DMS 273 (cell line): ENCODE measurements at regions not wholly inside any gene's neighbourhood (a gene's known extent, or its start where the extent isn't known, plus 50 kb on each side); places are given as distances from the start of the nearest gene placed in this dataset.

Source experiments
- DNase-seq: peaks from one replicate; lab custom pipeline; 2025; ENCODE audit not compliant: unreplicated experiment; lab: John Stamatoyannopoulos, UW

DNA sequence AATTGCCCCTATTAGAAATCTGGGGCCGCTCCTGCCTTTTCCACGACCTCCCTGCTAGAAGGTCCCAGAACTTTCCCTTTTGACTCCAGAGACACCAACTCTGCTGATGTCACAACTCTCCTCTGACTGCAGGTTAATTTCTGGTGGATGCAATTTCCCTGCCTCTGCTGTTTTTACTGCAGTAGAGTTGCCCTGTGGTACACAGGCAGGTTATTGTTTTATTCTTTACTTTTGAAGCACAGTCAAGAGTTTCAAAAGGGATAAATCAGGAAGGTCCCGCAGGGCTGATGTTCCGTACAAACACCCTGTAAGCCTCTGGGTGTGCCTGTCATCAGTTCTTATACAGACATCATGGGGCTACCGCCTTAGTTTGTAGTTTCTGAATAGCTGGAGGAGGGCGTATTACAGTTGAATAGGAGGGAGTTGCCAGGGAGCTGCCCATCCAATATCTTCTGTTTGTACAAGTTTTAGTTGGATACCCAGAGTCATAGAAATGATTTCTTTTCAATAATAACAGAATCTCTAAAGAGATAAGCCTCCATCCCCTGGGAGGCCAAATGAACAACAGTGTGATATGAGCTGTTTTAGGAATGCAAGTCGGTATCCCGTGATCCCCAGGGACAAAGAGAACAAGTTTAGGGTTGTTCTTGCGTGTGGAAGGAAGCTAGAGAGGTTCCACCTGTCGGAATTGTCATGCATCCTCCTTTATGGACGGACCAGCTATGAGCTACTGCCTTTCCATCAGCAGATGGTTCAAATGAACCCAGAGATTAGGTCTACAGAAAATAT, 108.4 kb upstream of the COPS8 start:
- DNase-seq, result no peak

DNA sequence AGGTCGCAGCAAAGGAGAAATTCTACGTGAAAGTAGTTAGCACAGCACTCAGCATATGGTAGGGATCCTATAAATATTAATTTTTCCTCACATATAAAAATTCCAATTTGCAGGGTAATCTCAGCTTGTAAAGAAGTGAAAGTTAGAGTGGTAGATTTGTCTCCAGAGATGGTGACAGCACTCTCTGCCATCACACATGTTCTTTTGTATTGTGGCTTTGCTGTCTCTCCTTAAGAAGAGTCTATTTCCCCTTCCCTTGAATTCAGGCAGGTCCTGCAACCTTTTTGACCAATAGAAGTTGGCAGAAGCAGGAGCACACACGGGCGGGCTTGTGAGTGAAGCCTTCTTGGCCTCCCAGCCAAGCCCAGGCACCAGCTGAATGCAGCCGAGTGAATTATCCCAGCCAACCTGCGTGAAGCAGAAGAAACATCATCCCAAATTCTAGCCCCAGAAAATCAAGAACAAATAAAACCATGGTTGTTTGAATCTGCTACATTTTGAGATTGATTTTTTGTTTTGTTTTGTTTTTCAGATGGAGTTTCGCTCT, 107.8 kb upstream of the COPS8 start:
- no peak for DNase-seq

DNA sequence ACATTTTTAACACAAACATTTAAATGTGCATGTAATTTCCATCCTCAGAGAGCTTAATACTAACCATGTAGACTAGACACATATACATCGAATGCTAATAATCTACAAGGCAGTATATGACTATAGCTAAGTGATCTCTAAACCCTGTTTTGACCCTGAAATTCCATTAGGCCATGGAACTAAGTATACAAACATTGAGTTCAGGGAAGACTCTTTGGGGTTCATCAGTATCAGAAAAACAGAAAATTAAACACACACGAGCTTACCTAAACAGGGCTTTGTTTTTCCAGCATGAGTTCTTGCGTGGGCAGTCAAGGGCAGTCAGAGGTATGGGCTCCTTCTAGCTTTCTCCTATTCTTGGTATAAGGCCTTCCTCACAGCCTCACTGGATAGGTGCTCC, 106.0 kb upstream of the COPS8 start:
- no peak for DNase-seq

DNA sequence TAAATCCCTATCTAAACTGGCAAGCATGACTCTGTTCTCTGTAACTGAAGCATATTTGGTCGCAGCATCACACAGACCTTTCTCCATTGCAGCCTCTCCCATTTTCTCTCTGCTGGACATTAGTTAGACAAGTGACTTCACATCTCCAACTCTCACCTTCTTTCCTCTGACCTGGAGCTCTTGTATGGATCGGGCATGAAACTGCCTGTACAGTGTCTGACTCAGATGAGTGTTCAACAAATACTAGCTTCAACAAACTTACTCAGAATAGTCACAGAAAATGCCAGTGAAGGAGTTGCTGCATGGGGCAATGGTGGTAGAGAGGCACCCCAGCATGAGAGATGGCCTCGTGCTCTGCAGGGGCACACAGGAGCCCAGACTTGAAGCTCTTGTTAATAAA, 104.7 kb upstream of the COPS8 start:
- no peak for DNase-seq

DNA sequence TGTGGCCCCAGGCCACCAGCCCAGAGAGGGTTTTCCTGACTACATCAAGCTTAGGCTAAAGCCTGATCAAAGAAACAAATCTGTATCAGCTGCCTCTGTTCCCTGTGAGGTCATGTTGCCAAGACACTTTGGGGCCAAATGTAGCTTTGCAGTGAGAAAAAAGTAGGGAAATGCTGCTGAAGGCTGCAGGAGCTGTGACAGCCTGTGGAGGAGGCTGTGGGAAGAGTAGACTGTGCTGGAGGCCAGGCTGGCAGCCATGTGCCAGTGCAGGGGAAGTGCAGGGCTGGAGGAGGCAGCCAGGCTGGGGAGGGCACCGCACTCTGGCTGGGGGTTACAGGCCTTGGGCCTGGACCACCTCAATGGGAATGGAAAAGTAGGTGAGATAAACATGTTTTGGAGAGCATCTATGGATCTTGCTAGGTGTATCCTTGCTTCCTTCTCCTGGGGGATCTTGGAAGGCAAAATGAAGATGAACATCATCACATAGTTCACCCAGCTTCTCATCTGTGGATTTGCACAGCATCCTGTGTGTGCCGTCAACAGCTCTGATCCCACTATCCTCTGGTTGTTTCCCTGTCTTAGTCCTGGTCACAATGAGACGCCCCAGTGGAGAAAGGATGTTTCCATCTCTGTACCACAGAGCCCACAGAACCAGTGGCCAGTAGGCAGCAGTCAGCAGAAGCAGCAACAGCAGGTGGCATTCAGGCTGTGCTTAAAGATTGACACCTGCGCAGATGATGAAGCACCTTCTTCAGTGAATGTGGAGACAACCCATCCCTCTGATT, 103.8 kb upstream of the COPS8 start:
- no peak for DNase-seq

DNA sequence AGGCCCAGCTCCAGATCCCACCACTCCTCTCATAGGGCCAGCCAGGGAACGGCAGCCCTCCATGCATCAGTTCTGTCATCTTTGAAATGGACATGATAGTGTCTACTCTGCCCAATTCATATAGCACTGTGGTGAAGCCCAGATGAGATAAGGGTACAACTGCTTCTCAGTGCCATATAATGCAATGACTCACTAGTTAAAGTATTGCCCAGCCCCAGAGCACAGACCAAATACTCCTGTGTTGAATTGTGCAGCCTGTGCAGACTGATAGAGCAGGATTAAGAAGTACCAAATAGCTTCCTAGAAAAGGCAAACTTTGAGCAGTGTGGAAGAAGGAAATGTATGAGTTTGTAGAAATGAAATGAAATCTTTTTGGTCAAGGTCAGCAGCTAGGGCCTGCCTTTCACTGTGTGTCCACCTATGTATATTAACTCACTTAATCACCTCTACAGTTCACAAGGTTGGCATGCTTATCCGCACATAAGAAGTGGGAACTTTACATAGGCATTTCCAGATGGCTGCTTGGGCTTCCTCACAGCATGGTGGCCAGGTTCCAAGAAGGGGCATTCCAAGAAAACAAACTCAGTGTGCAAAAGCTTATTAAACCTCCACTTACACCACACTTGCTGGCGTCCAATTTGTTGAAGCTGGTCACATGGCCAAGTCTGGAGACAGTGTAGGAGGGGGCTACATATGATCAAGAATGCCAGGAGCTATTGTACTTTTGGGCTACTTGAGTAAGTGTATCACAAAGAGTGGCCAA, 102.8 kb upstream of the COPS8 start:
- DNase-seq, result no peak

DNA sequence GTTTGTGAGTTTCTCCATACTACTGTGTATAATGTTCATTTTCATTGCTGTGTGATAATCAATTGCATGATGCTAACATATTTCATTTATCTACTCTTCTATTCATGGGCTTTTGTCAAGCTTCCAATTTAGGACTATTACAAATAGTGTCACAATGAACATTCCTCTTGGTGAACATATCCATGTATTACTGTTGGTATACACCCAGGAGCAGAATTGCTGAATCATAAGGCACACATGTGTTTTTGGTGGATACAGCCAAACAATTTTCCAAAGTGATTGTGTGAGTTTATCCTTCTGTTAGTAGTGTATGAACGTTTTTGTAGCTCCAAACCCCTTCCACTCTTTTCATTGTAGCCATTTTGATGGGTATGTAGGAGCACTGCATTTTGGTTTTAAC, 101.6 kb upstream of the COPS8 start:
- no peak for DNase-seq

DNA sequence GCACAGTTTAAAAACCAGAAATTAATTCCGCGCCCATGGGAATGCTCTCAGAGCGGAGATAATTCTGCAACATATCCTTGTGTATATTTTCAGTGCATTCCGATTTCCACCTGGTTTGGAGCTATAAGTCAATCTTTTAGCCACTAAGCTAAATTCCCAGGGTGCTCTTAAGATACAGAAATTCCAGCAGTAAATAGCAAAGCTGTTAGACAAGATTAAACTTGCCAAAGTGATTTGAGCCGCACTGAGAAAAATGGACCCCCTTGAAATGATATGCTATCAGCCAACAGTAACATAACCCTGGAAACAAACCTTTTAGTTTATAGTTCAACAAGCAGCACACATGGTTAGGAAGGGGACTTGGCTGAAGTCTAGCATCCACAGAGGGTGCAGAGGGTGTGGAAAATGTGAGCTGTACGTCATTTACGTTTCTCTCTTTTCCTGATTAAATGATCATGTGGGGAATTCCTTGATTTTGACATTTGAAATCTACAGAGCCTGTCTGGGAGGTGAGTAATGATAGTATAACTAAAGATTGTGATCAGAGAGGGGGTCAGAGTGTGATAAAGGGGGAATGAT, 99.8 kb upstream of the COPS8 start:
- no peak for DNase-seq

DNA sequence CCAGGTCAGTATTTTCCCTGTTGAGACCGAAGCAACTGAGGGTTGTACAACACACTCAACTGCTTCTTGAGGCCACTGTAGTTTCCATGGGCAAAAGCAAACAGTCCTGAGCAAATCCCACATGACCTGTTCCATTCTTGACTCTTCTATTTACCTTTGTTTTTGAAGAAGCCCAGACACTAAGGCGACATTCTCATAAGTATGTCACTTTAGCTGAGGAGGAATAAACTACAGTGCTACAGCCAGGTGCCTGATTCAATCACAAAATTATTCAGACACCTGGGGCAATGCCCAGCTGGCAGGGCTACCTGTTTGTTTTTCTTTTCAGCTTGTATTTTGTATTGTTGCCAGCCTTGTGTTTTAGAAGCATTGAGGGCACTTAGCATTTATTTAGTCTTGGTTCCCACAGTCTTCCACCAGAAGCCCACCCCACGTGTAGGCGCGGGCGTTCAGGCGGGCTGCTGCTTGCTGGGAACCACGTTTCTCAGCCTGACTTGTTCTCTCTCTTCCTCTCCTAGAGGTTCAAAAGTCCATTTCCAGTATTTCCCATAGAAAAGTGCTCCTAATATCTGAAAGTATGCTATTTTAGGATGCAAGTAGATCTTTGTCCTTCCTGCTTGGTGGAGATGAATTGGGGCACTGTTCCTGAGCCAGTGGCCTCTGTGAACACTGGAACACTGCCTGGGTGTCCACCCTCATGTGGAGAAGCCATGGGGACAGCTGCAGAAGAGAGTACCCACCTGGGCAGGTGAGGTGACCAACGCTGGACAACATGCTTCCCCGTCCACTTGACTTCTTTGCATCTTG, 99.0 kb upstream of the COPS8 start:
- DNase-seq, result no peak

DNA sequence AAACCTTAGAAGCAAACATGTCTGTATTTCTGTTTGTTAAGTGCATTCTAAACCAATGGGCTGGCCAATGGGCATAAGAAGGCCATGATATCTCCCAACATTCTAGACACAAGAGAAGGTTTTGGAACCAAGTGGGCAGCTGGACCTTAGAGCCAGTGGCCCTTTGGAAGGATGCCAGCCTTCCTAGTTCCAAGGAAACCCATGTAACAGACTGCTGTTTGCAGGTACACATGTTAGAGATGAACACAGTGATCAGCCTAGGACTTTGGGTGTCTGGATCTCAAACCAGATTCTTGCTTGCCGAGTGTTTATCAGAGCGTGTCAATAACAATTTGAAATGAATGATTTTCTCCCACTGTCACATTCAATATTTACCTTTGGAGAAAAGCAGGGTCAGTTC, 97.5 kb upstream of the COPS8 start:
- no peak for DNase-seq

DNA sequence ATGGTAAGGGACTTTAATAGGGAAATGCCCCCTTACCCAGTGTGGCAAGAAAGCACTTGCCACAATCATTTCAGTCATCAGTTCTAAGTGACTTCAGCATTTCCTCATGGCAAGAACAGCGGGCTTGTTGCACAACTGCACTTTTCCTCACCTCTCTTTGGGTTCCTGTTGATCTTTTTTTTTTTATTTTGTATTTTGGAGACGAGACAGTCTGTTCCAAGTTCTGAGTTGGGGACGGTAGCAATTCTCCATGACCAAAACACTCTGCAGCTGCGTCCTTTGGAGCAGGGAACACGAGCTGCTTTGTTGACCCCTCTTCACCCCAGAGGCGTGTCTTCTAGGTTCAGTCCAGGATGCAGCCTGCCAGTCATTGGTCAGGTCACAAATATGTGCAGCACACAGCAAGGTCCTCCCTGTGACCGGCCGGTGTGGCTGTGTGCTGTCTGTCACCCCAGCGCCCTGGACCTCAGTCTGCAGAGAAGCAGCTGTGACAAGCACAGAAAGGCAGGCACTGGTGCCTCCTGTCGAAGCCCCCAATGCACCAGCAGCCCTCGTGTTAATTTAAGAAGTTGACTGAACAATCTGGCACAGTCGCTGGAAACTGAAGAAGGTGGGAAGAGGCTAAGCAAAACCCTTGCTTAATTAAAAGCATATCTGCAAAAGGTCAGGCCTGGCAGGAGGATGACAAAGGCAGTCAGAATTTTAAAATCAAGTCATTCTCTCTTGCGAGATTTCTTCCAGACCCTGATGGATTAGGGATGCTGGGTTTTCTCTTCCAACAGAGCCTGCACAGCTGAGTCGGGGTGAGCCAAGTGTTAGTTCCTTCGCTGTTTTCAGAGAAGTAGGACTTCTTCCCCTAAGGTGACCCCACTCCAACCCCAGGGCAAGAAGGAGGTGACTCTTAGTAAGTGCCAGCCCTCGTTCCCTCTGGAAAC, 96.7 kb upstream of the COPS8 start:
- no peak for DNase-seq

DNA sequence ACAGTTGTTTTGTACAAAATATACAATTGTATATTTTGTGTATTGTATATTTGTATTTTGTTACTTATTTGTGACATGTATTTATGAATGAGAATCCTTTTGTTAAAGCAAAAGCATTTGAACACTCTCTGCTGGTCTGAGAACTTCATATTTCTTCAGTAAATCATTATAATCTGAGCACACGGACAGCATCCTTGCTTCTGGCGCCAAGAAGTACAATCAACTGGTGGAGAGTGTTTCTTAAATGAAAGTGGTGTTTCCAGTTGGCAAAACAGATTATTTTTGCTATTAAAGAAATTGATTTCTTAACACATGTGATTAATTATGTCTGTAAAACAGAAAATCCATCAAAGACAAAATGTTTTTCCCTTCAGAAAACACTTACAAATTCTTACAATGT, 95.1 kb upstream of the COPS8 start:
- no peak for DNase-seq

DNA sequence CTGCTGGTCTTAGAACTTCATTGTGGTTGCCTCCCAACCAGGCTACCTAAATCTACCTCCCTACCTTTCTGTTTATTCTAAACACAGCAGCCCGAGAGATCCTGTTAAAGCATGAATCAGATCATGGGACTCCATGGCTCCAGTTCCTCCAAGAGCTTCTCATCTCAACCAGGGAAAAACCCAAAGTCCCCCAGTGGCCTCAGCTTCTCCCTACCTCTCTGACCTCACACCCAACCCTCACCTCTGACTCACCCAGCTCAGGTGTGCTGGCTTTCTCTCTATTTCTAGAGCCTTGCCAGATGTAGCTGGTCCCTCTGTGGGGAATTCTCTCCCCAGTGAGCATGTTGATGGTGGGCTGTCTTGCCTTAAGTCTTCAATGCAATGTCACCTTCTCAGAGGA, 93.8 kb upstream of the COPS8 start:
- DNase-seq, result no peak

DNA sequence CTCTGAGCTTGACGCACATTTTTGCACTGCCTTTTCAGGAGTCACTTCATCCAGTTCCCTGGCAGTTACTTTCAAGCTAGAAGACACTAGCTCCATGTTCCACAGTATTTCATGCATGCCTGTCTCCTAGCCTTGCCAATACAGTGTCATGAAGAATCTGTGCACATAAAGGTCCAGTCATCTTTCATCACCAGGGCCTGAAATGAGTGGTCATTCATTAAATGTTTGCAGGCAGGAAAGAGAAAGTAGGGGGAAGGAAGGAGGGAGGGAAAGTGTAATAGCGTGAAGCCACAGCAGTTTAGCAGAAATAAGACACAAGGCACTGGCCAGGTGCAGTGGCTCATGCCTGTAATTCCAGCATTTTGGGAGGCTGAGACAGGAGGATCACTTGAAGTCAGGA, 92.4 kb upstream of the COPS8 start:
- DNase-seq, result no peak

DNA sequence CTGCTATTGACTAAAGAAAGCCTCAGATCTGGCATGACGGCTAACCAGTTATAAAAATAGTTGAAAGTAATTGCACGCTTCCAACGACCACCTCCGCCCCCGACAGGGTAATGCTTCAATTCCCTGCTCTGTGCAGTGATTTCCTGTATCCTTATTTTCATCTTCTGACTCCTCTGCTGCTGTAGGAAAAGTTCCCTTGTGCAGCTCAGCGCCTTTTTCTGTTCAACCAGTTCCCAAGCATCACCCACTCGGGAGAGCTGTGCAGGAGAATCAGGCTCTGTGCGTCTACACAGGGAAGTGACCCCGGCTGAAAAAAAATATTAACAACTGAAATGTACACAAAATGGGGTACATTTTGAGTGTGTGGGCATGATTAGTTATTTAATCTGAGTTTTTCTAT, 91.3 kb upstream of the COPS8 start:
- no peak for DNase-seq

DNA sequence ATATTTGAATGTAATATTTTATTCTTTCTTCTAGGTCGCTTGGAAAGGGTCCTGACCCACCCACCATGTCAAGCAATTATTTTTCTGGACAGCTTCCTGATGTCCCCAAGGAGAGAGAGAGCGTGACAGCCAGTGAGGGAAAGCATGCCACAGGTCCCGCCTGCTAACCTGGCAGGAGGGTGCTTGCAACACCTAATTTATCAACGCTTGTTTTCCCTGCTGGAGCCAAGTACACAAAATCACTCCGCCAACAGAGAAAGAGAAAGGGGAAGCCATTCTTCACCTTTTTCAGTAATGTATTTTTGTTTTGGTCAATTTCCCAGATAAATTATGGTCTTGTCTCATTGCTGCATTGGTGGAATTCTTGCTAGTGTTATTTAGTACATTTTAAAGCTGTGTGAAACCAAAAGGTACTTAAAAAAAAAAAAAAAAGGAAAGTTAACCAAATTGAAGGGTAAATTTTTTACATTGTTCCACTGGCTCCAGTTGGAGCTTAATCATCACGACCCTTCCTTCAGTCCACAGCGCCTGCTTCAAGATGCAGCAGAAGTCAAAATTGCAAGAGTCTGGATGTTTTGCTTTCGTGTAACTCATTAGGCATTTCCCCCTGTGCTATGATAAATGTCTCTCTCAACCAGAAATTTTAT, 88.5 kb upstream of the COPS8 start:
- no peak for DNase-seq

DNA sequence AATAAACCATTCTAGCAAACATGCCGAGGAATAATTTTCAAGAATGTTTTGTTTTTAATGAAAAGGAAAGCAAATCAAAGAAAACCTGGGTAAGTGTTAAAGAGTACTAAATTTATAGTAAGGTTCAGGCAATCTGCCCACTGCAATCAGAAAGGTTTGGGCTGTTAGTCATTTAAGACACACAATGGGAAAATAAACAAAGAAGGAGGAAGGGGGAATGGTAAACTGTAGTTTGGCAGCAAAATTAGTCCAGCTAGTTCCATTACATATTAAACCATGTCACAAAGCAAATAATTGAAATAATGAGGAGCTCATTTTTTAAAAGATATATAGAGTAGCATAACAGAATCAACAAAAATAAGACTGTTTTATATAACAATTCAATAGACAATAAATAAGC, 87.5 kb upstream of the COPS8 start:
- no peak for DNase-seq

DNA sequence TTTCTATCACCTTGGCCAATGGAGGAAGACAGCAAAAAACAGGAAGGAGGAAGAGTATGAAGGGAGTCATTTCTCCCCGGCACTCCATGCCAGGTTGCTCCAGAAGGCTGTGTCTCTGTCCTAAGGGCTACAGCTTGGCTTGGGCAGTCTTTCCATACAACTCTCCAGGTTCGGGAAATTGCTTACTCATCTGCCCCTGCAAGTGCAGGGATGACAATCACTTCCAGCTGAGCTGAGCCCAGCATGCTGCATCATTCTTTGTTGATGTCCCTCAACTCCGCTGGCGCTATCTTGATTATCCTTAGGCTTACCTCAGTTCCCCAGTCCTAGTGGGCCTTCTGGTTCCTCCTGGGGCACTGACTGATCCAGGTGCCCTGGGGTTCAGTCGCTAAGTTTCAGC, 86.9 kb upstream of the COPS8 start:
- no peak for DNase-seq

DNA sequence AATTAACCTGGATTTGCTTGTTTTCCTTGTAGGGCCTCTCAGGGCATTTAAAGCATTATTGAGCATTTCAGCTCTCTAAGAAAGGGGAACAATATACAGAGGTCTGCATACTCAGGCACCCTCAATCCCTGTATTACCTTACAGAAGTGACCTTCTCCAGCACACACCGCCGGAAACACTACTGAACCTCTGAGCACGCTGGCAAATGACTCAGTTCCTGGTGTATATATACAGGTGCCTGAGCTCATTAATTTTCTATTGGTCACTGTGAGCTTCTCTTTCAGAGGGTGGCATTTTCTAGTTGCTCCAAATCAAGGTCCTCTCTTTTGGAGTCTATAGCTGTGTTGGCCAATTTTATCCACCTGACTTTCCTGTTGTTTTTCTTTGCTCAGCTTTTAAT, 85.2 kb upstream of the COPS8 start:
- DNase-seq, result no peak
